Endothelial cell (in vitro differentiated cells): ENCODE measurements at regions not wholly inside any gene's neighbourhood (a gene's known extent, or its start where the extent isn't known, plus 50 kb on each side); places are given as distances from the start of the nearest gene placed in this dataset.
"Not testable (repeated sequence)": the region's sequence is repeated elsewhere in the genome, so short reads cannot be mapped to it uniquely, and the experiment has no call there.

Experiments
- DNase-seq: peaks from one replicate; pipeline ENCODE4 v3.0.0; 2021; ENCODE audit warnings: low spot score
- H3K27ac Mint-ChIP-seq: one replicate; pipeline ENCODE4 v1.8.0; 2021; ENCODE audit warnings: mixed read lengths, inconsistent platforms; ENCODE audit not compliant: unreplicated experiment
- H3K27me3 Mint-ChIP-seq: one replicate; pipeline ENCODE4 v1.8.0; 2021; ENCODE audit warnings: mild to moderate bottlenecking, moderate library complexity, mixed read lengths, inconsistent platforms; ENCODE audit not compliant: unreplicated experiment
- H3K36me3 Mint-ChIP-seq: one replicate; pipeline ENCODE4 v1.8.0; 2021; ENCODE audit warnings: mild to moderate bottlenecking, low read depth, mixed read lengths, inconsistent platforms; ENCODE audit not compliant: unreplicated experiment
- H3K4me1 Mint-ChIP-seq: one replicate; pipeline ENCODE4 v1.8.0; 2021; ENCODE audit warnings: mild to moderate bottlenecking, mixed read lengths, inconsistent platforms; ENCODE audit not compliant: unreplicated experiment
- H3K4me3 Mint-ChIP-seq: one replicate; pipeline ENCODE4 v1.8.0; 2021; ENCODE audit warnings: mild to moderate bottlenecking, mixed read lengths, inconsistent platforms; ENCODE audit not compliant: unreplicated experiment
- H3K9me3 Mint-ChIP-seq: one replicate; pipeline ENCODE4 v1.8.0; 2021; ENCODE audit warnings: mixed read lengths, inconsistent platforms; ENCODE audit not compliant: unreplicated experiment

GRCh38 chr21:5114468-5114867 is 5406.9 kb upstream of the TPTE start:
- DNase-seq, H3K9me3 Mint-ChIP-seq, H3K27me3 Mint-ChIP-seq, H3K4me1 Mint-ChIP-seq, H3K27ac Mint-ChIP-seq, H3K36me3 Mint-ChIP-seq, H3K4me3 Mint-ChIP-seq: not testable (repeated sequence)

- H3K27ac Mint-ChIP-seq, H3K4me3 Mint-ChIP-seq, H3K4me1 Mint-ChIP-seq, H3K36me3 Mint-ChIP-seq, H3K9me3 Mint-ChIP-seq, H3K27me3 Mint-ChIP-seq, DNase-seq: not testable (repeated sequence)
These were observed 5406.3 kb upstream of the TPTE start for GRCh38 chr21:5114893-5115645.

- H3K4me1 Mint-ChIP-seq, H3K4me3 Mint-ChIP-seq, DNase-seq, H3K9me3 Mint-ChIP-seq, H3K36me3 Mint-ChIP-seq, H3K27ac Mint-ChIP-seq, H3K27me3 Mint-ChIP-seq: not testable (repeated sequence)
These were observed 5405.6 kb upstream of the TPTE start for GRCh38 chr21:5115646-5116343.

- H3K27ac Mint-ChIP-seq, result not testable (repeated sequence)
These were observed 5404.8 kb upstream of the TPTE start for GRCh38 chr21:5116344-5117123.

GRCh38 chr21:5117135-5117534 is 5404.2 kb upstream of the TPTE start:
- H3K27ac Mint-ChIP-seq, DNase-seq: not testable (repeated sequence)

More at GRCh38 chr21:5116344-5117123, 5404.8 kb upstream of the TPTE start:
- not testable (repeated sequence) for DNase-seq, H3K36me3 Mint-ChIP-seq, H3K27me3 Mint-ChIP-seq, H3K4me1 Mint-ChIP-seq, H3K9me3 Mint-ChIP-seq, H3K4me3 Mint-ChIP-seq

GRCh38 chr21:5117666-5118295 is 5403.6 kb upstream of the TPTE start:
- not testable (repeated sequence) for H3K27ac Mint-ChIP-seq, DNase-seq, H3K36me3 Mint-ChIP-seq, H3K9me3 Mint-ChIP-seq, H3K4me3 Mint-ChIP-seq, H3K4me1 Mint-ChIP-seq, H3K27me3 Mint-ChIP-seq

More at GRCh38 chr21:5117135-5117534, 5404.2 kb upstream of the TPTE start:
- H3K27me3 Mint-ChIP-seq, H3K36me3 Mint-ChIP-seq, H3K9me3 Mint-ChIP-seq, H3K4me3 Mint-ChIP-seq, H3K4me1 Mint-ChIP-seq: not testable (repeated sequence)

- not testable (repeated sequence) for H3K27me3 Mint-ChIP-seq, H3K36me3 Mint-ChIP-seq, H3K9me3 Mint-ChIP-seq, DNase-seq, H3K4me3 Mint-ChIP-seq, H3K4me1 Mint-ChIP-seq, H3K27ac Mint-ChIP-seq
These were observed 5403.1 kb upstream of the TPTE start for GRCh38 chr21:5118296-5118679.

GRCh38 chr21:5119179-5119578 is 5402.2 kb upstream of the TPTE start:
- not testable (repeated sequence) for H3K9me3 Mint-ChIP-seq, H3K4me3 Mint-ChIP-seq, H3K36me3 Mint-ChIP-seq, H3K4me1 Mint-ChIP-seq, H3K27me3 Mint-ChIP-seq, DNase-seq, H3K27ac Mint-ChIP-seq

GRCh38 chr21:5121399-5121798 is 5400.0 kb upstream of the TPTE start:
- not testable (repeated sequence) for H3K4me1 Mint-ChIP-seq, DNase-seq, H3K27ac Mint-ChIP-seq, H3K9me3 Mint-ChIP-seq, H3K27me3 Mint-ChIP-seq, H3K4me3 Mint-ChIP-seq, H3K36me3 Mint-ChIP-seq

GRCh38 chr21:5121849-5122248 is 5399.5 kb upstream of the TPTE start:
- not testable (repeated sequence) for H3K4me3 Mint-ChIP-seq, H3K36me3 Mint-ChIP-seq, H3K27me3 Mint-ChIP-seq, H3K27ac Mint-ChIP-seq, H3K9me3 Mint-ChIP-seq, H3K4me1 Mint-ChIP-seq, DNase-seq

- not testable (repeated sequence) for H3K9me3 Mint-ChIP-seq, H3K4me3 Mint-ChIP-seq, H3K4me1 Mint-ChIP-seq, H3K27me3 Mint-ChIP-seq, H3K27ac Mint-ChIP-seq, H3K36me3 Mint-ChIP-seq
- DNase-seq, result peak; percentile 67
These were observed 5397.7 kb upstream of the TPTE start for GRCh38 chr21:5123655-5124054.
